VCaP (cell line): ENCODE measurements at regions not wholly inside any gene's neighbourhood (a gene's known extent, or its start where the extent isn't known, plus 50 kb on each side); places are given as distances from the start of the nearest gene placed in this dataset.

Experiments used
- H3K27ac ChIP-seq: fragments of 450-650 bp; 2 replicates; pipeline ENCODE4 v1.5.1; 2017
- TF ChIP-seq, protein P1 (sequence below): fragments of 450-650 bp; conservative IDR thresholded peaks from 2 replicates; pipeline ENCODE4 v1.5.1; 2017; ENCODE audit warnings: mild to moderate bottlenecking, moderate library complexity

DNA sequence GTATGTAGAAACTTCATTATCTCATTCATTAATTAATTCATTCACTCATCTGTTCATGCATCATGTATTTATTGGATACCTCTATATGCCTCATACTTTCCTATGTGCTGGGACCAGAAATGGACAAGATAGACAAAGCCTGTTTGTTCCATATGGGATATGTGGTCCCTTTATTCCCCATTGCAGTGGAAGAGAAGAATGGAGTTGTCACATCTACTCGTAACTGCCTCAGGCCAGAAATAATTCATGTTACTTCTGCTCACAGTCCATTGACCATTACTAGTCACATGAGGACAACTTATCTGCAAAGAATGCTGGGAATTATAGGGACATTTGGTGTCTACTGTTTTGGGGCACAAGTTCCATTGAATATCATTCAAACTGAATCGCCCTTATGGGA lies 327.8 kb downstream of the MATN1 start:
- TF ChIP-seq, protein P1, sequence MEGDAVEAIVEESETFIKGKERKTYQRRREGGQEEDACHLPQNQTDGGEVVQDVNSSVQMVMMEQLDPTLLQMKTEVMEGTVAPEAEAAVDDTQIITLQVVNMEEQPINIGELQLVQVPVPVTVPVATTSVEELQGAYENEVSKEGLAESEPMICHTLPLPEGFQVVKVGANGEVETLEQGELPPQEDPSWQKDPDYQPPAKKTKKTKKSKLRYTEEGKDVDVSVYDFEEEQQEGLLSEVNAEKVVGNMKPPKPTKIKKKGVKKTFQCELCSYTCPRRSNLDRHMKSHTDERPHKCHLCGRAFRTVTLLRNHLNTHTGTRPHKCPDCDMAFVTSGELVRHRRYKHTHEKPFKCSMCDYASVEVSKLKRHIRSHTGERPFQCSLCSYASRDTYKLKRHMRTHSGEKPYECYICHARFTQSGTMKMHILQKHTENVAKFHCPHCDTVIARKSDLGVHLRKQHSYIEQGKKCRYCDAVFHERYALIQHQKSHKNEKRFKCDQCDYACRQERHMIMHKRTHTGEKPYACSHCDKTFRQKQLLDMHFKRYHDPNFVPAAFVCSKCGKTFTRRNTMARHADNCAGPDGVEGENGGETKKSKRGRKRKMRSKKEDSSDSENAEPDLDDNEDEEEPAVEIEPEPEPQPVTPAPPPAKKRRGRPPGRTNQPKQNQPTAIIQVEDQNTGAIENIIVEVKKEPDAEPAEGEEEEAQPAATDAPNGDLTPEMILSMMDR = no peak
- H3K27ac ChIP-seq = no peak overlapping the region

DNA sequence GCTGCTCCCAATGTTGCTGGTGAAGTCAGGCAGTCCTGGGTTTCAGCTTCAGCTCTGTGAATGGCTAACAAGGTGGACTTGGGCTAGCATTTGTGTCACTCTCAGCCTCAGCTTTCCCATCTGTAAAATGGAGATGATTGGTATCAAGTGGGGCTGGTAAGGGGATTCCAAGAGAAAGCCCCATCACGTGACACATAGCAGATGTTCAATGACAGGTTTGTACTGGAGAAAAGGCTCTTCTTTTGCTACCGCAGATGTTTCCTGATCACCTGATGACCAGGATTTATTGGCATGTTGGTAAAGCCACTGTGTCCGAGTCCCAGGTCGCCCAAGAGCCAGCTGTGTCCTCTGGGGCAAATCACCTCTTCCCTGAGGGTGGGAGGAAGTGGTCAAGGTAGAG lies 335.0 kb downstream of the MATN1 start:
- H3K27ac ChIP-seq = no peak overlapping the region
- TF ChIP-seq, protein P1 = no peak

GRCh38 chr1:30386156-30386926 lies 337.0 kb downstream of the MATN1 start:
- no peak overlapping the region for H3K27ac ChIP-seq
- TF ChIP-seq, protein P1 = no peak

DNA sequence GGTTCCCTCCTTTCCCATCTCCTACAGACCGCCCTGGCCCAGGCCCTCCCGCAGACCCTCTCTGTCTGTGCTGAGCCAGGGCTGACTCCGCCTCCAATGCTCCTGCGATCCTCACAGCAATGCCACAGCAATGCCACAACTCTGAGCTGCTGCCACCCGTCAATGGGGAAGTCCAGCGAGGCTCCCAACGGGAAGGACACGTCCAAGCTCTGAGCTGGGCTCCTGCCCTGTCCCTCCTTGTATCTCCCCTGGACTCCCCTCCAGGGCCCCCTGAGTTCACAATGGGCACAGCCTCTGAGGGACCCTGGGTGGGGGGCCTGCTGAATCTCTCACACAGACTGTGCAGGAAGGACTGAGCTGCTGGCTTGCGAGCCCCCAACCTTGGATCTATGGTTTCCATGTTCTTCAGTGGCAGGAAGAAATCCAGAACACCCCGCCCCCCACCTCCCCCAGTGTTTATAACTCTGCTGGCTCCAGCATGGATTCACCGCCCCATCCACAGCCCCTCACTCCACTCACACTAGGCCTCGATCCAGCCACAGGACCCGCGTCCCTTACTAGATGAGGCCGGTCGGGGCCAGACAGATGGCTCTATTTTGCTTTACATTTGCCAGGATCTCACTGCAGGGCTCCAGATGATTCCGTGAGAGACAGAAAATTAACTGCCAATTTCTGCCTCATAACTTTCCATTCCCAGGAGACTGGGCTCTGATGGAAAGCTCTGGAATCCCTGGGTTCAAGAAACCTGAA lies 338.0 kb downstream of the MATN1 start:
- TF ChIP-seq, protein P1 = no peak
- no peak overlapping the region for H3K27ac ChIP-seq

GRCh38 chr1:30384286-30385245 lies 338.8 kb downstream of the MATN1 start:
- no peak overlapping the region for H3K27ac ChIP-seq
- TF ChIP-seq, protein P1 = no peak

DNA sequence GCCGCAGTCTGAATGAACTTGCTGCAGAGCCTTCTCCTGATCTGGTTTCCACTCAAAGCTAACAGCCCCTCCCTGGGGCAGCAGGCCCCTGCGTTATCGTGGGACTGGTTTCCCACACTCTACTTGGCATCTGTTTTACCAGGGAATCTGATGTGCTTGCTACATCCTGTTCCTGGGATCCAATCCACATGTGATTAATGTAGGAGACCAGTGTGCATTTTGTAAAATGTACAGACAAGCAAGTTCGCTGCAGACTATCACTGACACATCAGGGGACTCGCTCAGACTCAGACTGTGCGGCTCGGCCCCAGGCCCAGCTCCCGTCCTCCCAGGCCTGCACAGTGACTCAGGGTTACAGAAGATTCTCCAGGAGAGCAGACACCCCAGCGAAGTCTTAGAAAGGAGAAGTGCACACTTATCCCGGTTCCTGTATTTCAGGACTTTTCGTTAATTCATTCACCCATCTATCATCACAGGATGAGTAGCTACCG lies 340.1 kb downstream of the MATN1 start:
- no peak overlapping the region for H3K27ac ChIP-seq
- TF ChIP-seq, protein P1 = no peak
